RWPE1 (cell line): ENCODE measurements at regions not wholly inside any gene's neighbourhood (a gene's known extent, or its start where the extent isn't known, plus 50 kb on each side); places are given as distances from the start of the nearest gene placed in this dataset.

ENCODE experiments used
- CTCF ChIA-PET: fragments of 350-600 bp; sonication (Branson Sonifier 250); formaldehyde crosslinking; extraction: SDS; loops from one replicate; lab custom pipeline; 2021; lab: Yijun Ruan, JAX
- POLR2A ChIA-PET: fragments of 400-600 bp; formaldehyde crosslinking; extraction: SDS; loops from one replicate; lab custom pipeline; 2020; ENCODE audit warnings: antibody characterized with exemption; ENCODE audit not compliant: low non-redundant PET; lab: Yijun Ruan, JAX
- DNase-seq: peaks from one replicate; pipeline ENCODE4 v3.0.0; 2012; ENCODE audit warnings: low spot score
- H3K27ac ChIP-seq: fragments of 450-650 bp; 2 replicates; pipeline ENCODE4 v1.5.1; 2017
- TF ChIP-seq, protein P1 (sequence below): fragments of 450-650 bp; conservative IDR thresholded peaks from 2 replicates; pipeline ENCODE4 v1.5.1; 2017; ENCODE audit warnings: low read depth, mild to moderate bottlenecking

DNA sequence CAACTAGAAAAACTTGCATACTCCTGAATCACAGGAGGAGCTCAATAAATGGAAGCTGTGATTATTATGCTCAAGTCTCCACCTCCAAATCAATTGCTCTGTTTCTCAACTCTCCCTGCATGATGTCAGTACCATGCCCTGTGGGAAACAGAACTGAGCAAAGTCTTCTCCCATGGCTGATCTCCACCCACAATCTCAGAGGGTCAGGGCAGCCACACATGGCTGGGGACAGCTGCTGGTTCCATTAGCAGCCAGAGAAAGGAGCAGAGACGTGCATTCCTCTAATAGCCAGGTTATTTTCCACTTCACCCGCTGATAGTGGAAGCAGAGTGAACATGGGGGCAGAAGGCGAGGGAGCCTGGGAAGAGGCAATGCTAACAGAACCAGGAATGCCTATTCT is 85.5 kb upstream of the TMEM132E start:
- ChIA-PET POLR2A (no interaction called here), CTCF (no interaction called here)
- no peak overlapping the region for H3K27ac ChIP-seq
- TF ChIP-seq, protein P1, sequence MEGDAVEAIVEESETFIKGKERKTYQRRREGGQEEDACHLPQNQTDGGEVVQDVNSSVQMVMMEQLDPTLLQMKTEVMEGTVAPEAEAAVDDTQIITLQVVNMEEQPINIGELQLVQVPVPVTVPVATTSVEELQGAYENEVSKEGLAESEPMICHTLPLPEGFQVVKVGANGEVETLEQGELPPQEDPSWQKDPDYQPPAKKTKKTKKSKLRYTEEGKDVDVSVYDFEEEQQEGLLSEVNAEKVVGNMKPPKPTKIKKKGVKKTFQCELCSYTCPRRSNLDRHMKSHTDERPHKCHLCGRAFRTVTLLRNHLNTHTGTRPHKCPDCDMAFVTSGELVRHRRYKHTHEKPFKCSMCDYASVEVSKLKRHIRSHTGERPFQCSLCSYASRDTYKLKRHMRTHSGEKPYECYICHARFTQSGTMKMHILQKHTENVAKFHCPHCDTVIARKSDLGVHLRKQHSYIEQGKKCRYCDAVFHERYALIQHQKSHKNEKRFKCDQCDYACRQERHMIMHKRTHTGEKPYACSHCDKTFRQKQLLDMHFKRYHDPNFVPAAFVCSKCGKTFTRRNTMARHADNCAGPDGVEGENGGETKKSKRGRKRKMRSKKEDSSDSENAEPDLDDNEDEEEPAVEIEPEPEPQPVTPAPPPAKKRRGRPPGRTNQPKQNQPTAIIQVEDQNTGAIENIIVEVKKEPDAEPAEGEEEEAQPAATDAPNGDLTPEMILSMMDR: no peak
- DNase-seq: no peak

DNA sequence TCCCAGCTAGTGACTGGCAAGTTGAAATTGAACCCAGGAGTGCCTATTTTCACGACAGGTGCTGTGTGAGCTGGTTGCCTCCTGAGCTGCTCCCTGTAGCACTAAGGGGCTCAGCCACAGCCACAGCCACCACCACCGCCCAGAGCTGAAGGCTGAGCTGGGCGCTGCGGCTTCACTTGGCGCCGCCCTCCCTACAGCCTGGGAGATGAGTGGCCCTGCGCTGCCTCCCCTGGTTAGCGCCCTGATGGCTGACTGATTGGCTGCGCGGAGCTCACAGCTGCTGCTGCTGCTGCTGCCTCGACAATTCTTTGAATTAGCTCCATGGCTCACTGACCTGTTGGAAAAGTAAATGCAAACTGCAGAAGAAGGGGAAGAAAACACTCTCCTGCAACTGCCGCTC is 91.8 kb upstream of the TMEM132E start:
- ChIA-PET POLR2A (no interaction called here), CTCF (interaction anchor here (0.5 to 0.6 kb wide), 2 partner anchors 309 to 632 kb away, joined by 3 read pairs; no protein-coding TSS in a partner anchor)
- TF ChIP-seq, protein P1: no peak
- DNase-seq: no peak
- no peak overlapping the region for H3K27ac ChIP-seq

GRCh38 chr17:34486761-34487160 is 92.6 kb upstream of the TMEM132E start:
- TF ChIP-seq, protein P1: no peak
- no peak for DNase-seq
- ChIA-PET POLR2A (no interaction called here), CTCF (interaction anchor here (0.6 kb wide), 1 partner anchor 27 kb away, joined by 3 read pairs; no protein-coding TSS in a partner anchor)
- H3K27ac ChIP-seq: no peak overlapping the region

DNA sequence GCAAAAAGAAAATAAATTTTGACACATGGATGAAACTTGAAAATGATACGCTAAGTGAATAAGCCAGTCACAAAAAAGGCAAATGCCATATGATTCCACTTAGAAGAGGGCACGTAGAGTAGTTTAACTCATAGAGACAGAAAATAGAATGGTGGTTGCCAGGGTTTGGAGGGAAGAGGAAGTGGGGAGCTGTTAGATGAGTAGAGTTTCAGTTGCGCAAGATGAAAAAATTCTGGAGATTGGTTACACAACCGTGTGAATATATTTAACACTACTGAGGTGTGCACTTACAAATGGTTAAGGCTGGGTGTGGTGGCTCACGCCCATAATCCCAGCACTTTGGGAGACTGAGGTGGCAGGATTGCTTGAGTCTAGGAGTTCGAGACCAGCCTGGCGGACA is 93.4 kb upstream of the TMEM132E start:
- H3K27ac ChIP-seq: no peak overlapping the region
- no peak for DNase-seq
- TF ChIP-seq, protein P1: no peak
- CTCF ChIA-PET: interaction anchor here (0.6 kb wide), 2 partner anchors 16 to 27 kb away, joined by 3 read pairs; no protein-coding TSS in a partner anchor
- POLR2A ChIA-PET: no interaction called here

DNA sequence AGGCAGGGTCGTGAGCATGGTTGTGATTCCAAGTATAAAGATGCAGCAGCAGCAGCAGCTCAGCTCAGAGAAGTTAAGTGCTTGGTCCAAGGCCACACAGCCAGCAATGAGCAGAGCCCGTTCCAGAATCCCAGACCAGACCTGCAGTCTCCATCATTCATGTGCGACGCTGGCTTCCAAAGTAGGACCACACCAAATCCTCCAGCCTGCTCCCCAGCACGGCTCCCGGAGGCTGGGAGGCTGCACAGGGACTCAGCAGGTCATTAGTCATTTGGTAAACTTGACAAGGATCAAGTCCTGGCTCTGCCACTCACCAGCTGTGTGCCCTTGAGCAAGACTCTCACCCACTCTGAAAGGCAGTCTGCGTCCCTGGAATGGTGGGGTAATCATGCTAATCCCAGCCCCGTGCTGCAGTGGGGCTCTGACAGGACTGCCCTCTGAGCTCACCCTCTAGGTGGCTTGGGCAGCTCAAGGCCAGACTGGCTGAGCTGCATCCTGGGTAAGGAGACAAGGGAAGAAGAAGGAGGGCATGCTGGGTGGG is 95.1 kb upstream of the TMEM132E start:
- ChIA-PET CTCF (no interaction called here), POLR2A (no interaction called here)
- H3K27ac ChIP-seq: no peak overlapping the region
- TF ChIP-seq, protein P1: no peak
- no peak for DNase-seq

GRCh38 chr17:34482730-34483129 is 96.7 kb upstream of the TMEM132E start:
- TF ChIP-seq, protein P1: no peak
- no peak overlapping the region for H3K27ac ChIP-seq
- POLR2A ChIA-PET: no interaction called here
- no peak for DNase-seq
- CTCF ChIA-PET: no interaction called here
